GM19023 (cell line): ENCODE measurements at regions not wholly inside any gene's neighbourhood (a gene's known extent, or its start where the extent isn't known, plus 50 kb on each side); places are given as distances from the start of the nearest gene placed in this dataset.
"Not testable (repeated sequence)": the region's sequence is repeated elsewhere in the genome, so short reads cannot be mapped to it uniquely, and the experiment has no call there.

Source experiments
- ATAC-seq: cut with Tn5 transposase; IDR thresholded peaks from one replicate; pipeline ENCODE4 v1.9.1; 2021; ENCODE audit warnings: mild to moderate bottlenecking, moderate library complexity; ENCODE audit not compliant: unreplicated experiment

DNA sequence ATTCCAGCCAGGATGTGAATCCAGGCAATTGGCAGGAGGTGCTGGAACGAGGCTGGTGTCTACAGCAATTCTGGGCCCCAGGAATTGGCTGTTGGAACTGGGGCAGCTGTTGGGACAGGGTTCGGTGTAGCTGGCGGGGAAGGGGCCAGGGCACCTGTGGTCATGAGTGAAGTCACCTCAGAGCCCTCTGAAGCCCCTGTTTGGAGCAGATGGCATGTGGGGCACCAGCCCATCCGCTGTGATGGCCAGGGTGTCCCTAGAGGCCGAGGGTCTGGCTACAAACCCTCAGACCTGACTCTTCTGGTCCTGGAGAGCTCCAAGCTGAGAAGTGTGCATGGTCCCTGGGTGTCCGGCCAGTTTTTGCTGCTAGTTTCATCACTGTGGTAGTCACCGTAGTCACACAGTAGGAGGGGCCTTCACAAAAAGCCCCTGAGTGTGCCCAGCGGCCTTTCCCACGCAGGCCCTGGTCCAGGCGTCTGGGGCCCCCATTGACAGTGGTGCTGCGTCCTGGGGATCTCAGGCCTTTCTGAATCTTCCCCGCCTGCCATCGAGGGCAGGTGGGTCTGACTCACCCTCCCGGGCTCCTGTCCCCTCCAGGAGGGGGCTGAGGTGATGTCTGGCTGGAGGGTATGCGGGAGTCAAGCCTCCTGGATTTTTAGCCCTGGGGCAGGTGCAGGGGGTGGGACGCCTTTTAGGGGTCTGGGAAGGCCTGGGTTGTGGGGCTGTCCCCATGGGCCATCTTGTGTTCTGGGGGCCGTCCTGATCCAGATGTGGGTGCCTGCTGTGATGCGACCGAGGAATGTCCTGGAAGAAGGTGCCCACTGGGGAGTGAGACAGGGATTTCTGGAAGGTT is 368.0 kb downstream of the TMEM121 start:
- ATAC-seq = no peak

DNA sequence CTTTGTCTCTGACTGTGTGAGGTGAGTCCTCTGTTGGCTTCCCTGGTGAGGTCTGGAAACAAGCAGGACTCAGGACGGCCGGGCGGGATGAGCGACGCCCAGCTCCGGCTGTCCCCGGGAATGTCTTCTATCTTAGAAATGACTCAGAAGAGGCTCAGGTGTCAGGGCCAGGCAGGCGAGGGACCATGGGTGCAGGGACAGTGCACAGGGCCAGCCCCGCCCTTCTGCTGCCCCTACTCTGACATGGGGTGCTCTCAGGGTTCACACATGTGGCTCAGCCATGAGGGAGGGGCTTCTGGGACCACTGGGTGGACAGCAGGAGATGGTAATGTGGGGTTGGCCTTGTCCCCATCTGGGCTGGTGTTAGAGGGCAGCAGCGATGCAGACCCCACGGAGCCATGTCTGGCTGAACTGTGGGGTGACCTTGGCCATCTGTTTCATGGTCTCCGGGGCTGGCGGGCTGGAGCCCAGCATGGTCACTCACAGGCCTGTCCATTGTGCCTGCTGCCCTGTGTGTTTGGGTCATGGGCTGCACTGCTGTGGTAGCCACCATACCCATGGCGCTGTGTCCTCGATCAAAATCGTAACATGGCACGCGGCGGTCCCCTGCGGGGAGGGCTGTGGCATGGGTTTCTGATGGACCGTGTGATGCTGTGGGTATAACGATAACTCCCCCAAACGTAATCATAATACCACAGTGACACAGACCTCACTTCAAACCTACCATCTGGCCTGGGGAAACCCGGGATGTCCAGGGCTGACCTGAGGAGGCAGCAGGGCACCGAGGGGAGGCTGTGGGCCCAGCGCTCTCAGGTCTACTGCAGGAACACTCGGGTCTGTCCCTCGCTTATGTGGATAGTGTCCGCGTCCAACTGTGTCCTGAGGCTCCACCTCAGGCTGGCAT is 368.8 kb downstream of the TMEM121 start:
- ATAC-seq = no peak

DNA sequence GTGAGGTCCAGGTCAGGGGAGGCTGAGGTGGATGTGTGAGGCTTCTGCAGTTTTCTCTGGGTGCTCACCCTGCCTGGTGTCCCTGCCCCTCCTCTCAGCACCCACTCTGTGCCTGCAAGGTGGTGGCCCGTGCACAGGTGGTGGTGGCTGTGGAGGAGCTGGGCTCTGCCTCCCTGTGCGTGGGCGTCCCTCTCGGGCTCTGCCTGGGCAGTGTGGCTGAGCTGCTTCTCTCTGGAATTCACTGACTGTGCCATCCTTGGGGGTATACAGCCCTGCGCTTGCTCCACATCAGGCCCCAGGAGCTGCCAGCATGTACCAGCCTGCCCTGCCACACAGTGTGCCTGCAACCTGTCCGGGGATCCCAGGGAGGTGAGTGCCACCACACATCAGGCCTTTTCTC is 369.8 kb downstream of the TMEM121 start:
- not testable (repeated sequence) for ATAC-seq

DNA sequence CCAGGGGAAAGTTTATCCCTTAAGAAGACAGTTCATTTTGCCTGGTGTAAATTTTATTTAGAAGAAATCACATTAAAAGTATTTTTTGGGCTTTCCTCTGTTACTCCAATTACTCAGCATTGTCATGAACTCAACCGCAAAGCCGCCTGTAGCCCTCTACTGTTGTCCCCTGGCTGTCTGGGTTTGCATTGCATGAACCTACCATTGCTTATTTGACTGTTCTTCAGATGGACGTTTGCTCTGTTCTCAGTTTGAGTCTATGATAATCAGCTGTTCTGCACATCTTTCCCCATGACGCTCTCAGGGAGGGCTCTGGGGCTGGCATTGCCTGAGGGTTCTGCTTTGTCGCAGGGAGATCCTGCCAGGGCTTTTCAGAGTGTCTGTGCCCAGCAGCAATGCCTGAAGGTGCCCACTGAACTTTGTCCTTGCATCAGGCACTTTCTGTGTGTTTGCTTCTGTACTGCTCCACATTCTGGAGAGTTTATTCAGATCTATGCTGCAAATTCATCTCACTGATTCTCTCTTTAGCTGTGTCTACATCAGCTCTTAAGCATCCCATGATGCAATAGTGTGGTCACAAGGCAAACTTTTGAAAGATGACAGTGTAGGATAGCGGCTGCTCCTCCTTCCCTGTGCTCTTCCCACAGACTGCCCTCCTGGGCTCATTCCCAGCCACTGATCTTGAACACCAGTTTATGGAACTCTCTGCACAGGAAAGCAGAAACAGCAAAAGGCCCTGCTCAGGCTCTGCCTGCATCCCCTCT is 370.8 kb downstream of the TMEM121 start:
- ATAC-seq = not testable (repeated sequence)

DNA sequence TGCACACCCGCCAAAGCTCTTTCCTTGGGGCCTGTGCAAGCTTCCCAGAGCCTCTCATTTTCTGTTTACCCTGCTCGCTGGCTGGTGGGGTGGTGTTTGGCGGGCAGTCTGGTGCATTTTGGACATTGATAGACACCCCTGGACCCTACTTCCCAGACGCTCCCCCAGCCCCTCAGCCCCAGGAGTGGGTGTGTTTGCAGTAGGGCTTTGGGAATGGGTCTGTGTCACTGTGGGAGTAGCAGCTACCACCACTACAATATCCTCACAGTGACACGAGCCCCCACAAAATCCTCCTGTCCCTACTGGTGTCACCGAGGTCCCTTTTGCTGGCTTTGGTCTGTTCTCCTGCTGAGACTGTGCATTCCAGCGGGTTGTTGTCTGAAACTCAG is 371.3 kb downstream of the TMEM121 start:
- ATAC-seq = no peak

DNA sequence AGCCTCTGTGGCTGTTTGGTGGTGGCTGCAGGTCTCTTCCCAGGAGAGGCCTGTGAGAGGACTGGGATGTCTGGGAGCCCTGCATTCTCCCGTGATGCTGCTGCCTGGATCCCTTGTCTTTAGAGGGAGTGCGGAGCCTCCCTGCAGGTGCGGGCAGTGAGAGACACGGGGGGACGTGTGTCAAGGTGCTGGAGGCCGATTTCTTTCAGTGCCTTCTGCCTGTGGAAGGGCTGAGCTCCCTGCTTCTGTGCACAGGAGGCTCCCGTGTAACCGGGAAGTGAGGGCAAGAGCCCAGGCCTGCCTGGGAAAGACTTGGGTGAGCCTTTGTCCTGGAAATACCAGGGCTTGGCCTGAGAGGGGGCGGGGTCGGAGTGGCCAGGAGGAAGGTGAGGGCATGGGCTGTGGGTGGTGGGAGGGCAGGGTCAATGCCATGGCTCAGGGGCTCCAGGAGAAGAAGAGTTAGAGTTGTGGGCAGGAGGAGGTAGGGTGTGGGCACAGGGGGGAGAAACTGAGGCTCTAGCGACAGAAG is 372.2 kb downstream of the TMEM121 start:
- no peak for ATAC-seq

DNA sequence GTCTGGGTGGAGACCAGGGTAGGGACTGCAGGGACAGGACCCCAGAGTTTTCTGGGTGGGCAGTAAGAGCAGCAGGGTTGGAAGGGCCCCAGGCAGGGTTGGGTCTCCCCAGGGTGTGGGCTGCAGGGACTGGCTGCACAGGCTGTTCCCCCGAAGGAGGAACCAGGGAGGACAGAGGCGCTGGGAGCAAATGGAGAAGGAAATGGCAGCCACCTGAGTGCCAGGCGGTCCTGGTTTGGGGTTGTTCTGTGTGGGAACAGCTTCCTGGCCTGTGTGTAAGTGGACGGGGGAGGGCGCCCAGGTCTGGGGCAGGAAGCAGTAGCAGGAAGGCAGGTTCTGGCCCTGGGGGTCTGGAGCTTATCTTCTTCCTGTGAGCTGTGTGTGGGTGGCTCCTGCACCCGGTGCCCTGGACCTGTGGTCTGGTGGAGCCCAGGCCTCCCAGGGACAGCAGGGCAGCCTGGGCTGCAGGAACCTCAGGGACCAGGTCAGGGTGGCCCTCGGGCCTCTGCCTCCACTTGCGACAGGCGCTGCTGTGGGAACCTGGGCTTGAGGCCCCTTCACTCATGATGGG is 372.8 kb downstream of the TMEM121 start:
- no peak for ATAC-seq

DNA sequence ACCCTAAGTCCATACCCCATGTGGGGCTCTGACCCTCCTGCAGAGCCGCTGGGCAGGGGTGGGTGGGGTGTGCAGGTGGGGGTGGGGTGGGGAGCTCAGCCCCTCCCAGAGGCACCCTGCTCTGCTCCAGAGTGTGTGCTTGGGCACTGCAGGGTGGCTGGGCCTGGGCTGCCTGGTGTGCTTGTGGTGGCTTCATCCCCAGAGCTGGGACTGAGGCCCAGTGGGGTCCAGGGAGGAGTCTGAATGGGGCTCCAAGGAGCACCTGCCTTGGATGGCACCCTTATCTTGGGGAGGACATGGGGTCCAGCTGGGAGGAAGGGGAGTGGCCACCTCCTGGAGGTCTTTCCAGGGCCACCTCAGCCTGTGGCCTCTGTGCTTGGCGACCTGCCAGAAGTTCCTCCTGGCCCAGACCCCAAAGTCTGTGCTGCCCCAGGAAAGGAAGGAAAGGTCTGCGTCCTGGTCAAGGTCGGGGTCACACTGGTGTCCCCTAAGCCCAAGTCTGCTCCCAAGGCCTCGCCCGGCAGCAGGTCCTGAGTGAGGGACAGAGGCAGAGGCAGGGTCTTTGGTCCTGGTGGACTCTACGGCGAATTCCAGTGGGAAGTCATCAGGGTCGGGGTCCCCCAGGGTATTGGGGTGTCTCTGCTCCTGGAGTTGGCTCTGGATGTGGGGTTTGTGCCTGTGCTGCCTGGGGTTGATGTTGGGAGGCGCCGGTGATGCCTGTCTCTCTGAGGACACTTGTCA is 373.4 kb downstream of the TMEM121 start:
- ATAC-seq = no peak

DNA sequence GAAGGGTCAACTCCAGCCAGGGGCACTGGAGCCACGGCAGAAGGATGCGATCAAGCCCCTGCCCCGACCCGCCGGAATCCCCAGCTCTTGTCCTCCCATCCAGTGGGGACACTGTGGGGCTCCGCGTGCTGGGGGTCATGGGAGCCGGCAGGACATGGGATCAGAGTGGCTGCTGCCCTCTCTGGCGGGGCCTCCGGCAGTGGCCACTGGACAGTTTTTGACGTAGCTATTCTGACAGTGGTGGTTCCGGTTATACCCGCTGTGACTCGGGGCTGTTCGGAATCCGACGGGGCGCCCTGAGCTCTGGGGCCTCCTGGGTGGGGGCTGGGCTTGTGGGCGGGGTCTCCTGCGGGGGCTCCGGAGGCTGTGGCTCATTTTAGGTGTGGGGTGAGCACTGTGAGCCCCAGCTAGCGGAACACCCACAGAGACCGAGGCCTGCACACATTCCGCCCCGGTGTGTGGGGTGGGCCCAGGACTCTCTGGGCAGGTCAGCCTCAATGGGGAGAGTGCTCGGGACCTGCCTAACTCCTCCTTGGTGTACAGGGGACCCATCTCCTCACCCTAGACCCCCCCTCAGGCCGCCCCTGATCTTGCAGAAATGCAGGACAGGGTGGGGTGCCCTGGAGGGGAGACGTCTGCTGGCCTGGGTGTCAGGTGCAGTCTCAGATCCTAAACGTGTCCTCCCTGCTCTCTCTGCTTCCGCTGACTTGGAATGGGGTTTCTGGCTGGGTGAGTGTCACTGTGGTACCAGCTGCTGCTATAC is 374.2 kb downstream of the TMEM121 start:
- ATAC-seq = no peak

DNA sequence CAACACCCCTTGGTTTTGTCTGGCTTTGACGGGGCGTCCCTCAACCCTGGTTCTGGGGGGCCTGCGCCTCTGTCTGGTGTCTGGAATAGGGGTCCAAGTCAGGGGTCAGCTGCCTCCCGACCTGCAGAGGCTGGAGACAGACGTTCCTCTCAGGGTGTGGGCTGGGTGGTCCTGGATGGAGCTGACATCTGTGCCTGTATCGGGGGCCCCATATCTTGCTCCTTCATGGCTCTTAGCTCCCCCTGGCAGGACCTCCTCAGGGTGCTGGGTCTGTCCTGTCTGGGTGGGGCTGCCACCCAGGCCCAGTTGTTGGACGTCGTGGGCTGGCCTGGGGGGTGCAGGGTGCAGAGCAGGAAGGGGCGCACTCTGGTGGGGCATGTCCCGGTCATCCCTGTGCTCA is 374.8 kb downstream of the TMEM121 start:
- ATAC-seq = no peak

DNA sequence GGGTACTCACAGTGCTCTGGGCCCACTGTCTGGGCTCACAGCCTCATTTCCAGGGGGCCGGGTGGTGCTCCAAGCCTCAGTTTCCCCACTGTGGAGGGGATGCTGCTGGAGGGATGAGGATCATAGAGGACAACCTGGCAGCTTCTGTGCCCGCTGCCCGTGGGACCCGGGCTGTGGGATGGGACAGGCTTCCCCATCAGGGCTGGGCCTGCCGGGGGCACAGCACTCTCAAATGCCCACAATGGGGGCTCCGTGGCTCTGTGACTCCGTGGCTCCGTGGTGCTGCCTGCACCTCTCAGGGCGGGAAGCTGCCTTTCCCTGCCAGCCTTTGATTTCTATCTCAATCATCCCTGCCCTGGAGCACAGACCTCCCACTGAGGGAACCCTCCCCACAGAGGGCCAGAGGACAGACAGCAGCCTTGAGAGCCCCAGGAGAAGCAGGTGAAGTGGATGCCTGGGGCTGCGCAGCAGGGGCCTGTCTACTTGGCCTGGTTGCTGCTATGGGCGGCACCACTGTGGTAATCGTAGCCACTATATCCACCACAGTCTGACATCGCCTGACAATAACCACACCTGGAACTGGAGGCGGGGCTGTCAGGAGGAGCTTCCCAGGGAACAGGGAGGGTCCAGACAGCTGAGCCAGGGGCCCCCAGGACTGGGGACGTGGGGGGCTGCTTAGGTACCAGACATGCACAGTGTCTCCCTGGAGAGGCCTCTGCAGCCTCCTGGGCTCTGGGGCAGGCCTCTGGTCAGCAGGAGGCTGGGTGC is 375.9 kb downstream of the TMEM121 start:
- no peak for ATAC-seq

DNA sequence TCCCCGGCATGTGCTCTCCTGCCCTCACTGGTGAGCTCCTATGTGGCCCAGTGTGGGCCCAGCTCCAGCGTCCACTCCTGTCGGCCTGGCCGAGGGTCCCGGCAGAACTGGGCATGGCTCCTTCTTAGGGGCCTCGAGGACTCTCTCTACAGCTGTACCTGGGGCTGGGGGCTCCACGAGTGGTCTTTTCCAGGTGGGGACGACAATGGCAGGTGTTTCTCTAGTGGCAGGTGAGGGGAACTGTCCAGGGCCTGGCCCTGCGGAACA is 376.4 kb downstream of the TMEM121 start:
- not testable (repeated sequence) for ATAC-seq

DNA sequence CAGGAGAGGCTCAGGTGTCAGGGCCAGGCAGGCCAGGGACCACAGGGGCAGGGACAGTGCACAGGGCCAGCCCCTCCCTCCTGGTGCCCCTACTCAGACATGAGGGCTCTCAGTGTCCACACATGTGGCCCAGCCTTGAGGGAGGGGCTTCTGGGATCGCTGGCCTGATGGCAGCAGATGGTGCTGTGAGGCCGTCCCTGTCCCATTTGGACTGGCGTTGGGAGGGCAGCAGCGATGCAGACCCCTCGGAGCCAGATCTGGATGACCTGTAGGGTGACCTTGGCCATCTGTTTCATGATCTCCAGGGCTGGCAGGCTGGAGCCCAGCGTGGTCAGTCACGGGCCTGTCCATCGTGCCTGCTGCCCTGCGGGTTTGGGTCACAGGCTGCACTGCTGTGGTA is 377.6 kb downstream of the TMEM121 start:
- no peak for ATAC-seq

DNA sequence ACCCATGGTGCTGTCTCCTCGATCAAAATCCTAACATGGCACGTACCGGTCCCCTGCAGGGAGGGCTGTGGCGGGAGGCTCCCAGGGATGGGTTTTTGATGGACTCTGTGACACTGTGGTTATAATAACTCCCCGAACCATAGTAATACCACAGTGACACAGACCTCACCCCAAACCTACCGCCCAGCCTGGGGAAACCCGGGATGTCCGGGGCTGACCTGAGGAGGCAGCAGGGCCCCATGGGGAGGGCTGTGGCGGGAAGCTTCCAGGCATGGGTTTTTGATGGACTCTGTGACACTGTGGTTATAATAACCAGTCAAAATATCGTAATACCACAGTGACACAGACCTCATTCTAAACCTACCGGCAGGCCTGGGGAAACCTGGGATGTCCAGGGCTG is 378.0 kb downstream of the TMEM121 start:
- no peak for ATAC-seq

DNA sequence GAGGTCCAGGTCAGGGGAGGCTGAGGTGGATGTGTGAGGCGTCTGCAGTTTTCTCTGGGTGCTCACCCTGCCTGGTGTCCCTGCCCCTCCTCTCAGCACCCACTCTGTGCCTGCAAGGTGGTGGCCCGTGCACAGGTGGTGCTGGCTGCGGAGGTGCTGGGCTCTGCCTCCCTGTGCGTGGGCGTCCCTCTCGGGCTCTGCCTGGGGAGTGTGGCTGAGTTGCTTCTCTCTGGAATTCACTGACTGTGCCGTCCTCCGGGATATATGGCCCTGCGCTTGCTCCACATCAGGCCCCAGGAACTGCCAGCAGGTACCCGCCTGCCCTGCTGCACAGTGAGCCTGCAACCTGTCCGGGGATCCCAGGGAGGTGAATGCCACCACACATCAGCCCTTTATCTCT is 379.1 kb downstream of the TMEM121 start:
- no peak for ATAC-seq

DNA sequence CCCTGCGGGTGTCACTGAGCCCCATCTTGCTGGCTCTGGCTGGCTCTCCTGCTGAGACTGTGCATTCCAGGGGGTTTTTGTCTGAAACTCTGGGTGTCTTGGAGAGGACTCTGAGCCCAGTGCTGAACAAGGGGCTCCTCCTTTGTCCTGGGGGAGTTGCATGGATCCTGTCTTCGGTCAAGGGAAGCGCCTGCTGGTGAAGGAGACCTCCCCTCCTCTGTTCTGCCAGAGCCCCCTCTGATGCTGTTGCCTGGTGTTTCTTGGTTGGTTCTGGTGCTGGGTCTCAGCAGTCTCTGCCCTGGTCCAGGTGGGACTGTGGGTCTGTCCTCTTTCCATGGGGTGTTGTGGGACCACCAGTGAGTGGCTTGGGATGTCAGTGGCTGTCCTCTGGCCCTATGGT is 380.9 kb downstream of the TMEM121 start:
- ATAC-seq = no peak

DNA sequence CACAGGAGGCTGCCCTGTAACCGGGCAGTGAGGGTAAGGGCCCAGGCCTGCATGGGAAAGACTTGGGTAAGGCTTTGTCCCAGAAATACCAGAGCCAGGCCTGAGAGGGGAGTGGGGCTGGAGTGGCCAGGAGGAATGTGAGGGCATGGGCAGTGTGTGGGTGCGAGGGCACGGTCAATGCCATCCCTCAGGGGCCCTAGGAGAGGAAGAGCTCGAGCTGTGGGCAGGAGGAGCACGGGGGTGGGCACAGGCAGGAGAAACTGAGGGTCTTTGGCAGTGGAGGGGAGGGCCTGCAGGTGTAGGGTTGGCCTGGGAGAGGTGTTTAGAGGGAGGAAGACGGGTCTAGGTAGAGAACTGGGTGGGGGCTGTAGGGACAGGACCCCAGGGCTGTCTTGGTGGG is 381.6 kb downstream of the TMEM121 start:
- no peak for ATAC-seq

DNA sequence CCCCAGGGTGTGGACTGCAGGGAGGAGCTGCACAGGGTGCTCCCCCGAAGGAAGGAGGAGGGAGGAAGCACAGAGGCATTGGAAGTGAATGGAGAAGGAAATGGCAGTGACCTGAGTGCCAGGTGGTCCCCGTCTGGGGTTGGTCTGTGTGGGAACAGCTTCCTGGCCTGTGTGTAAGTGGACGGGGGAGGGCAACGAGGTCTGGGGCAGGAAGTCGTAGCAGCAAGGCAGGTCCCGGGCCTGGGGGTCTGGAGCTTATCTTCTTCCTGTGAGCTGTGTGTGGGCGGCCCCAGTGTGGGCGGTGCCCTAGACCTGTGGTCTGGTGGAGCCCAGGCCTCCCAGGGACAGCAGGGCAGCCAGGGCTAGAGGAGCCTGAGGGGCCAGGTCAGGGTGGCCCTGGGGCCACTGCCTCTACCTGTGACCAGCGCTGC is 382.1 kb downstream of the TMEM121 start:
- no peak for ATAC-seq
